VCaP (cell line): ENCODE measurements at regions not wholly inside any gene's neighbourhood (a gene's known extent, or its start where the extent isn't known, plus 50 kb on each side); places are given as distances from the start of the nearest gene placed in this dataset.
"Not testable (repeated sequence)": the region's sequence is repeated elsewhere in the genome, so short reads cannot be mapped to it uniquely, and the experiment has no call there.

Source experiments
- H3K27ac ChIP-seq: fragments of 450-650 bp; 2 replicates; pipeline ENCODE4 v1.5.1; 2017
- CTCF ChIP-seq: fragments of 450-650 bp; conservative IDR thresholded peaks from 2 replicates; pipeline ENCODE4 v1.5.1; 2017; ENCODE audit warnings: mild to moderate bottlenecking, moderate library complexity

GRCh38 chr21:31596055-31596454, 63.4 kb upstream of the SOD1 start:
- no peak for TF ChIP-seq CTCF
- no peak overlapping the region for H3K27ac ChIP-seq

- H3K27ac ChIP-seq: no peak overlapping the region
These were observed 64.8 kb upstream of the SOD1 start for GRCh38 chr21:31594726-31595125.

GRCh38 chr21:31594279-31594678, 65.2 kb upstream of the SOD1 start:
- no peak for TF ChIP-seq CTCF
- no peak overlapping the region for H3K27ac ChIP-seq

More at GRCh38 chr21:31594726-31595125, 64.8 kb upstream of the SOD1 start:
- no peak for TF ChIP-seq CTCF

GRCh38 chr21:31592963-31593560, 66.4 kb upstream of the SOD1 start:
- TF ChIP-seq CTCF: no peak
- H3K27ac ChIP-seq: no peak overlapping the region

GRCh38 chr21:31592516-31592915, 67.0 kb upstream of the SOD1 start:
- H3K27ac ChIP-seq: no peak overlapping the region
- TF ChIP-seq CTCF: no peak

GRCh38 chr21:31589820-31590219, 69.7 kb upstream of the SOD1 start:
- H3K27ac ChIP-seq: no peak overlapping the region
- no peak for TF ChIP-seq CTCF

- no peak for TF ChIP-seq CTCF
- no peak overlapping the region for H3K27ac ChIP-seq
These were observed 73.4 kb upstream of the SOD1 start for GRCh38 chr21:31586118-31586517.

- not testable (repeated sequence) for H3K27ac ChIP-seq
These were observed 75.6 kb upstream of the SOD1 start for GRCh38 chr21:31583937-31584336.
